ENCODE measurements at regions not wholly inside any gene's neighbourhood (a gene's known extent, or its start where the extent isn't known, plus 50 kb on each side); places are given as distances from the start of the nearest gene placed in this dataset.
"Not testable (repeated sequence)": the region's sequence is repeated elsewhere in the genome, so short reads cannot be mapped to it uniquely, and the experiment has no call there.

- DNase-seq (ENCODE audit: low read depth): no peak
- TF ChIP-seq CTCF (IDR thresholded peaks at IDR 0.05; ENCODE audit: insufficient read depth, low read depth, low read length): no peak
- ChIA-PET POLR2A (no interaction called here), CTCF (no interaction called here)
- no peaks in the 10 kb centered on the region for H3K36me3 ChIP-seq (ENCODE audit: control insufficient read depth, insufficient read depth, low read length)
- H3K4me3 ChIP-seq (ENCODE audit: low read depth, low read length): no peak overlapping the region
- no peaks in the 10 kb centered on the region for H3K27me3 ChIP-seq (ENCODE audit: control insufficient read depth, insufficient read depth, low read length)
Observed at GRCh38 chrX:148298737-148299136, 201.7 kb upstream of the AFF2 start.

GRCh38 chrX:148305214-148305613 is 195.2 kb upstream of the AFF2 start:
- H3K36me3 ChIP-seq (ENCODE audit: control insufficient read depth, insufficient read depth, low read length); DNase-seq (ENCODE audit: low read depth); H3K27me3 ChIP-seq (ENCODE audit: control insufficient read depth, insufficient read depth, low read length); POLR2A ChIA-PET; CTCF ChIA-PET; H3K4me3 ChIP-seq (ENCODE audit: low read depth, low read length): not testable (repeated sequence)

GRCh38 chrX:148309413-148309812 is 191.0 kb upstream of the AFF2 start:
- Histone ChIP-seq H3K4me3 (ENCODE audit: low read depth, low read length) (no peak overlapping the region), H3K27me3 (ENCODE audit: control insufficient read depth, insufficient read depth, low read length) (no peaks in the 10 kb centered on the region), H3K36me3 (ENCODE audit: control insufficient read depth, insufficient read depth, low read length) (no peaks in the 10 kb centered on the region)
- no peak for DNase-seq (ENCODE audit: low read depth)
- TF ChIP-seq CTCF (IDR thresholded peaks at IDR 0.05; ENCODE audit: insufficient read depth, low read depth, low read length): no peak
- CTCF ChIA-PET: no interaction called here
- POLR2A ChIA-PET: no interaction called here

- ChIA-PET CTCF (no interaction called here), POLR2A (no interaction called here)
- Histone ChIP-seq H3K27me3 (ENCODE audit: control insufficient read depth, insufficient read depth, low read length) (no peaks in the 10 kb centered on the region), H3K36me3 (ENCODE audit: control insufficient read depth, insufficient read depth, low read length) (no peaks in the 10 kb centered on the region), H3K4me3 (ENCODE audit: low read depth, low read length) (no peak overlapping the region)
- TF ChIP-seq CTCF (IDR thresholded peaks at IDR 0.05; ENCODE audit: insufficient read depth, low read depth, low read length): no peak
- DNase-seq (ENCODE audit: low read depth): no peak
Observed at GRCh38 chrX:148310426-148311165, 189.8 kb upstream of the AFF2 start.

- CTCF ChIA-PET: no interaction called here
- DNase-seq (ENCODE audit: low read depth): no peak
- POLR2A ChIA-PET: no interaction called here
- TF ChIP-seq CTCF (IDR thresholded peaks at IDR 0.05; ENCODE audit: insufficient read depth, low read depth, low read length): no peak
- Histone ChIP-seq H3K36me3 (ENCODE audit: control insufficient read depth, insufficient read depth, low read length) (no peaks in the 10 kb centered on the region), H3K27me3 (ENCODE audit: control insufficient read depth, insufficient read depth, low read length) (no peaks in the 10 kb centered on the region), H3K4me3 (ENCODE audit: low read depth, low read length) (no peak overlapping the region)
Observed at GRCh38 chrX:148311544-148311943, 188.9 kb upstream of the AFF2 start.

GRCh38 chrX:148314876-148315275 is 185.5 kb upstream of the AFF2 start:
- DNase-seq (ENCODE audit: low read depth): no peak
- CTCF ChIA-PET: no interaction called here
- H3K4me3 ChIP-seq (ENCODE audit: low read depth, low read length): no peak overlapping the region
- no peak for TF ChIP-seq CTCF (IDR thresholded peaks at IDR 0.05; ENCODE audit: insufficient read depth, low read depth, low read length)
- no peaks in the 10 kb centered on the region for H3K36me3 ChIP-seq (ENCODE audit: control insufficient read depth, insufficient read depth, low read length)
- POLR2A ChIA-PET: no interaction called here
- H3K27me3 ChIP-seq (ENCODE audit: control insufficient read depth, insufficient read depth, low read length): no peaks in the 10 kb centered on the region

Data from BJ (cell line).